A549 (cell line): ENCODE measurements at regions not wholly inside any gene's neighbourhood (a gene's known extent, or its start where the extent isn't known, plus 50 kb on each side); places are given as distances from the start of the nearest gene placed in this dataset.

Experiments used
- ATAC-seq, 2 experiments: fragments of 200-7000 bp in 1 of 2; fragments of >200 bp in 1 of 2; cut with Nextera tagmentation in 1 of 2; cut with Tn5 transposase in 1 of 2; 3 replicates each; pipeline versions ENCODE4 v1.8.0 to v1.9.1; 2018 to 2020; ENCODE audit warnings: mild to moderate bottlenecking in 1 of 2, moderate library complexity in 1 of 2
- CTCF ChIA-PET: fragments of 300-600 bp; sonication (Branson Sonifier 250); formaldehyde crosslinking; extraction: SDS; loops from one replicate; lab custom pipeline; 2021; ENCODE audit warnings: antibody characterized with exemption, inconsistent platforms; lab: Yijun Ruan, JAX
- POLR2A ChIA-PET: fragments of 350-600 bp; formaldehyde crosslinking; extraction: SDS; loops from one replicate; lab custom pipeline; 2021; ENCODE audit warnings: antibody characterized with exemption, inconsistent platforms; lab: Yijun Ruan, JAX
- DNase-seq, 2 experiments: peaks; one replicate each; pipeline versions ENCODE4 v3.0.0 to v3.0.0-alpha.2; 2011 to 2016; ENCODE audit warnings: low read depth in 1 of 2, low spot score in 1 of 2
- FAIRE-seq: peaks from 2 replicates; lab custom pipeline; 2011; peaks lifted over from hg19 to GRCh38; lab: Jason Lieb, UNC
- H3K27ac ChIP-seq, 2 experiments: fragments of >200 bp; sonication (Bioruptor Twin); formaldehyde crosslinking; 3 replicates each; pipeline ENCODE4 v1.5.1; 2016 to 2017
- H3K4me1 ChIP-seq: fragments of >200 bp; sonication (Bioruptor Twin); formaldehyde crosslinking; 3 replicates; pipeline ENCODE4 v1.6.1; 2016
- H3K4me2 ChIP-seq: fragments of >200 bp; sonication (Bioruptor Twin); formaldehyde crosslinking; 3 replicates; pipeline ENCODE4 v1.6.1; 2016
- H3K4me3 ChIP-seq: fragments of >200 bp; sonication (Bioruptor Twin); formaldehyde crosslinking; 3 replicates; pipeline ENCODE4 v1.5.1; 2016
- H3K9me3 ChIP-seq: fragments of >200 bp; sonication (Bioruptor Twin); formaldehyde crosslinking; 3 replicates; pipeline ENCODE4 v1.6.1; 2016
- CEBPB ChIP-seq, 2 experiments: fragments of >200 bp in 1 of 2; sonication (Bioruptor Twin) in 1 of 2; formaldehyde crosslinking in 1 of 2; IDR thresholded peaks; 2 replicates each; pipeline ENCODE4 v1.6.1; 2012 to 2016
- EHF ChIP-seq: fragments of 250-450 bp; sonication (Bioruptor Pico); IDR thresholded peaks from 2 replicates; pipeline ENCODE4 v1.5.0; 2020; ENCODE audit warnings: mild to moderate bottlenecking
- EP300 ChIP-seq, 2 experiments: fragments of >200 bp; sonication (Bioruptor Twin); formaldehyde crosslinking; IDR thresholded peaks; 2 replicates in 1 of 2; 3 replicates in 1 of 2; pipeline ENCODE4 v1.6.1; 2016 to 2017
- HOXA7 ChIP-seq: fragments of 250-450 bp; sonication (Bioruptor Pico); IDR thresholded peaks from 2 replicates; pipeline ENCODE4 v1.5.0; 2020; ENCODE audit warnings: mild to moderate bottlenecking, moderate library complexity
- JUN ChIP-seq, 2 experiments: fragments of >200 bp; sonication (Bioruptor Twin); formaldehyde crosslinking; IDR thresholded peaks; 2 replicates in 1 of 2; 3 replicates in 1 of 2; pipeline ENCODE4 v1.6.1; 2016 to 2017
- KDM5A ChIP-seq: fragments of 200-600 bp; sonication (generic); IDR thresholded peaks from 2 replicates; pipeline ENCODE4 v1.6.1; 2016; ENCODE audit warnings: antibody characterized with exemption, mild to moderate bottlenecking
- MAFK ChIP-seq: fragments of 450-650 bp; IDR thresholded peaks from 2 replicates; pipeline ENCODE4 v1.6.1; 2014; ENCODE audit not compliant: partially characterized antibody
- MAZ ChIP-seq: fragments of 150-350 bp; IDR thresholded peaks from 2 replicates; pipeline ENCODE4 v1.6.1; 2014; ENCODE audit warnings: antibody characterized with exemption, low read depth, low read length, borderline replicate concordance
- NR3C1 ChIP-seq: fragments of >200 bp; sonication (Bioruptor Twin); formaldehyde crosslinking; IDR thresholded peaks from 3 replicates; pipeline ENCODE4 v1.6.1; 2017
- PHF8 ChIP-seq: fragments of 200-600 bp; sonication (generic); IDR thresholded peaks from 2 replicates; pipeline ENCODE4 v1.6.1; 2016; ENCODE audit warnings: low read depth, mild to moderate bottlenecking, antibody characterized with exemption, moderate library complexity, borderline replicate concordance
- RAD21 ChIP-seq, 2 experiments: fragments of >200 bp in 1 of 2; sonication (Bioruptor Twin) in 1 of 2; formaldehyde crosslinking in 1 of 2; IDR thresholded peaks in 1 of 2; conservative IDR thresholded peaks in 1 of 2; 2 replicates in 1 of 2; 3 replicates in 1 of 2; pipeline ENCODE4 v1.6.1; 2012 to 2018; ENCODE audit warnings: inconsistent platforms in 1 of 2
- RFX5 ChIP-seq: fragments of 450-650 bp; IDR thresholded peaks from 2 replicates; pipeline ENCODE4 v1.7.1; 2014; ENCODE audit warnings: antibody characterized with exemption, mild to moderate bottlenecking, moderate library complexity
- SREBF2 ChIP-seq: fragments of 450-650 bp; IDR thresholded peaks from 2 replicates; pipeline ENCODE4 v1.6.1; 2014; ENCODE audit warnings: mild to moderate bottlenecking, moderate library complexity
- TFCP2L1 ChIP-seq: fragments of 250-450 bp; sonication (Bioruptor Pico); IDR thresholded peaks from 2 replicates; pipeline ENCODE4 v1.5.0; 2021; ENCODE audit warnings: mild to moderate bottlenecking
- TP53 ChIP-seq: fragments of 250-450 bp; sonication (Bioruptor Pico); IDR thresholded peaks from 2 replicates; pipeline ENCODE4 v1.5.0; 2021; ENCODE audit warnings: mild to moderate bottlenecking, moderate library complexity
- ZC3H11A ChIP-seq: fragments of 450-650 bp; IDR thresholded peaks from 2 replicates; pipeline ENCODE4 v1.6.1; 2014; ENCODE audit warnings: antibody characterized with exemption, mild to moderate bottlenecking
- WGBS: methylation state at CpG from one replicate; pipeline ENCODE4 v1.1.6; 2017; ENCODE audit errors: missing lambda C conversion rate; 5-methylcytosine and 5-hydroxymethylcytosine counted together
- TF ChIP-seq, protein P1 (sequence below): fragments of >200 bp; sonication (Bioruptor Twin); formaldehyde crosslinking; IDR thresholded peaks from 3 replicates; pipeline ENCODE4 v1.6.1; 2016
- TF ChIP-seq, protein P2 (sequence below): fragments of 200-600 bp; sonication (generic); IDR thresholded peaks from 2 replicates; pipeline ENCODE4 v1.6.1; 2016; ENCODE audit warnings: antibody characterized with exemption, mild to moderate bottlenecking, moderate library complexity
- TF ChIP-seq, protein P3 (sequence below): IDR thresholded peaks from 2 replicates; pipeline ENCODE4 v1.6.1; 2012; ENCODE audit warnings: low read depth, borderline replicate concordance
- TF ChIP-seq, protein P4 (sequence below): fragments of 250-450 bp; sonication (Bioruptor Pico); IDR thresholded peaks from 2 replicates; pipeline ENCODE4 v1.5.0; 2020; ENCODE audit warnings: low read depth, mild to moderate bottlenecking, moderate library complexity
- TF ChIP-seq, protein P5 (sequence below): IDR thresholded peaks from 2 replicates; pipeline ENCODE4 v1.6.1; 2012
- TF ChIP-seq, protein P6 (sequence below): fragments of >200 bp; sonication (Bioruptor Twin); formaldehyde crosslinking; IDR thresholded peaks from 3 replicates; pipeline ENCODE4 v1.5.1; 2016

DNA sequence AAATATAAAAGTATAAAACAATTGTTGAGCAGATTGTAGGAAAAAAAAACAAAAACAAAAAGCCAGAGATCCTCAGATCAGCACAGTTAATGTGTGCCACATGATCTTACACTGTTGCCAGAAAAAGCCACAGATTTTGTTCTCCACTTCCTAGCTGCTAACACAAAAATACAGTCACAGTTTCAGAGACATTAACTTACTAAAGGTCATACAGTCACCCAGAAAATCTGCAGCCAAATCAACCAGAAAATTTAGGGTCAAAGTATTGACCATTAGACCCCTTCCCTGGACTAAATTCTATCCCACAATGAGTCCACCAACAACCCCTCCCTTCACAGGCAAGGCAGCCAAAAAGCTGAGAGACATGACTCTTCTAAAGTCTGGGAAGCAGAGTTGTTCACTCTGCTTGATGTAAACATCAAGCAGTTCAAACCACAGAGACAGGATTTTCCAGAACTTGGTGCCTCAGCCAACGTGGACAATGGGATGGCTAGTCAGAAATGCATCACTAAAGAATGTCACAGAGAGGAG, 59.1 kb downstream of the SST start:
- no peak for ATAC-seq
- Histone ChIP-seq H3K4me1 (no peaks in the 10 kb centered on the region), H3K27ac (no peak overlapping the region), H3K9me3 (no peaks in the 10 kb centered on the region), H3K4me2 (no peak overlapping the region), H3K4me3 (no peak overlapping the region)
- WGBS: 0% methylated on average over 1 of the region's 1 CpG
- no peak for DNase-seq
- CTCF ChIA-PET: interaction anchor here (1.5 to 3.7 kb wide), 2 partner anchors 68 to 292 kb away, joined by 5 to 11 read pairs; no protein-coding TSS in a partner anchor
- no peak for TF ChIP-seq PHF8
- TF ChIP-seq KDM5A: no peak
- TF ChIP-seq MAZ: no peak
- TF ChIP-seq, protein P1, sequence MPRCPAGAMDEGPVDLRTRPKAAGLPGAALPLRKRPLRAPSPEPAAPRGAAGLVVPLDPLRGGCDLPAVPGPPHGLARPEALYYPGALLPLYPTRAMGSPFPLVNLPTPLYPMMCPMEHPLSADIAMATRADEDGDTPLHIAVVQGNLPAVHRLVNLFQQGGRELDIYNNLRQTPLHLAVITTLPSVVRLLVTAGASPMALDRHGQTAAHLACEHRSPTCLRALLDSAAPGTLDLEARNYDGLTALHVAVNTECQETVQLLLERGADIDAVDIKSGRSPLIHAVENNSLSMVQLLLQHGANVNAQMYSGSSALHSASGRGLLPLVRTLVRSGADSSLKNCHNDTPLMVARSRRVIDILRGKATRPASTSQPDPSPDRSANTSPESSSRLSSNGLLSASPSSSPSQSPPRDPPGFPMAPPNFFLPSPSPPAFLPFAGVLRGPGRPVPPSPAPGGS: no peak
- no peak for TF ChIP-seq RFX5
- TF ChIP-seq ZC3H11A: no peak
- TF ChIP-seq CEBPB (IDR thresholded peaks at IDR 0.05): no peak
- TF ChIP-seq TP53: no peak
- TF ChIP-seq, all 56 proteins: peak for 0
- POLR2A ChIA-PET: no interaction called here
- FAIRE-seq: no peak

DNA sequence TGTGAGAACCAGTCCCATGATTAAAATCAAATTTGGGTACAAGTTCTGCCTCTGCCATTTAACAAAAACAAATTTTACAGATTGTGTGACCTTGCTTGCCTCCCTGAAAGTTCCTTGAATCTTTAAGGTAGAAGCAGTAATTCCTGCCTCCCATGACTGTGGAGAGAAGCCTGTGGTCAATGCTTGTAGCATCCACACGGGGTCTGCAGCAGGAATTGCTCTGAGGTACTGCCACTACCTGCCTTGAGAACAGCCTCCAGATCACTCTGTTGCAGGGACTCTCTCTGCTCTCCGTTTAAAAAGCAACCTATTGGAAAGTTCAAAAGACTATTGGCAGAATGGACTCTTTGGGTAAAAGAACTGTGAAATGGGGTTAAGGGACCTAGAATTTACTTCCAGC, 75.9 kb downstream of the SST start:
- no peak for ATAC-seq
- Histone ChIP-seq H3K9me3 (no peaks in the 10 kb centered on the region), H3K27ac (no peak overlapping the region)
- no peak for FAIRE-seq
- TF ChIP-seq TP53 (no peak), JUN (IDR thresholded peaks at IDR 0.05) (no peak), SREBF2 (no peak), TFCP2L1 (CRISPR knock-in tag) (no peak), PHF8 (no peak), MAFK (no peak), RAD21 (conservative IDR thresholded peaks at IDR 0.05 in 1 of 2, IDR thresholded peaks at IDR 0.05 in 1 of 2) (no peak), EP300 (IDR thresholded peaks at IDR 0.05) (no peak), EHF (CRISPR knock-in tag) (no peak), HOXA7 (CRISPR knock-in tag) (no peak), ZC3H11A (no peak), NR3C1 (no peak)
- TF ChIP-seq, protein P2, sequence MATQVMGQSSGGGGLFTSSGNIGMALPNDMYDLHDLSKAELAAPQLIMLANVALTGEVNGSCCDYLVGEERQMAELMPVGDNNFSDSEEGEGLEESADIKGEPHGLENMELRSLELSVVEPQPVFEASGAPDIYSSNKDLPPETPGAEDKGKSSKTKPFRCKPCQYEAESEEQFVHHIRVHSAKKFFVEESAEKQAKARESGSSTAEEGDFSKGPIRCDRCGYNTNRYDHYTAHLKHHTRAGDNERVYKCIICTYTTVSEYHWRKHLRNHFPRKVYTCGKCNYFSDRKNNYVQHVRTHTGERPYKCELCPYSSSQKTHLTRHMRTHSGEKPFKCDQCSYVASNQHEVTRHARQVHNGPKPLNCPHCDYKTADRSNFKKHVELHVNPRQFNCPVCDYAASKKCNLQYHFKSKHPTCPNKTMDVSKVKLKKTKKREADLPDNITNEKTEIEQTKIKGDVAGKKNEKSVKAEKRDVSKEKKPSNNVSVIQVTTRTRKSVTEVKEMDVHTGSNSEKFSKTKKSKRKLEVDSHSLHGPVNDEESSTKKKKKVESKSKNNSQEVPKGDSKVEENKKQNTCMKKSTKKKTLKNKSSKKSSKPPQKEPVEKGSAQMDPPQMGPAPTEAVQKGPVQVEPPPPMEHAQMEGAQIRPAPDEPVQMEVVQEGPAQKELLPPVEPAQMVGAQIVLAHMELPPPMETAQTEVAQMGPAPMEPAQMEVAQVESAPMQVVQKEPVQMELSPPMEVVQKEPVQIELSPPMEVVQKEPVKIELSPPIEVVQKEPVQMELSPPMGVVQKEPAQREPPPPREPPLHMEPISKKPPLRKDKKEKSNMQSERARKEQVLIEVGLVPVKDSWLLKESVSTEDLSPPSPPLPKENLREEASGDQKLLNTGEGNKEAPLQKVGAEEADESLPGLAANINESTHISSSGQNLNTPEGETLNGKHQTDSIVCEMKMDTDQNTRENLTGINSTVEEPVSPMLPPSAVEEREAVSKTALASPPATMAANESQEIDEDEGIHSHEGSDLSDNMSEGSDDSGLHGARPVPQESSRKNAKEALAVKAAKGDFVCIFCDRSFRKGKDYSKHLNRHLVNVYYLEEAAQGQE: no peak
- TF ChIP-seq, protein P3, sequence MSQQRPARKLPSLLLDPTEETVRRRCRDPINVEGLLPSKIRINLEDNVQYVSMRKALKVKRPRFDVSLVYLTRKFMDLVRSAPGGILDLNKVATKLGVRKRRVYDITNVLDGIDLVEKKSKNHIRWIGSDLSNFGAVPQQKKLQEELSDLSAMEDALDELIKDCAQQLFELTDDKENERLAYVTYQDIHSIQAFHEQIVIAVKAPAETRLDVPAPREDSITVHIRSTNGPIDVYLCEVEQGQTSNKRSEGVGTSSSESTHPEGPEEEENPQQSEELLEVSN: no peak
- TF ChIP-seq, protein P4, sequence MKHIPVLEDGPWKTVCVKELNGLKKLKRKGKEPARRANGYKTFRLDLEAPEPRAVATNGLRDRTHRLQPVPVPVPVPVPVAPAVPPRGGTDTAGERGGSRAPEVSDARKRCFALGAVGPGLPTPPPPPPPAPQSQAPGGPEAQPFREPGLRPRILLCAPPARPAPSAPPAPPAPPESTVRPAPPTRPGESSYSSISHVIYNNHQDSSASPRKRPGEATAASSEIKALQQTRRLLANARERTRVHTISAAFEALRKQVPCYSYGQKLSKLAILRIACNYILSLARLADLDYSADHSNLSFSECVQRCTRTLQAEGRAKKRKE: no peak
- TF ChIP-seq, protein P5, sequence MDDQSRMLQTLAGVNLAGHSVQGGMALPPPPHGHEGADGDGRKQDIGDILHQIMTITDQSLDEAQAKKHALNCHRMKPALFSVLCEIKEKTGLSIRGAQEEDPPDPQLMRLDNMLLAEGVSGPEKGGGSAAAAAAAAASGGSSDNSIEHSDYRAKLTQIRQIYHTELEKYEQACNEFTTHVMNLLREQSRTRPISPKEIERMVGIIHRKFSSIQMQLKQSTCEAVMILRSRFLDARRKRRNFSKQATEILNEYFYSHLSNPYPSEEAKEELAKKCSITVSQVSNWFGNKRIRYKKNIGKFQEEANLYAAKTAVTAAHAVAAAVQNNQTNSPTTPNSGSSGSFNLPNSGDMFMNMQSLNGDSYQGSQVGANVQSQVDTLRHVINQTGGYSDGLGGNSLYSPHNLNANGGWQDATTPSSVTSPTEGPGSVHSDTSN: no peak
- TF ChIP-seq, protein P6, sequence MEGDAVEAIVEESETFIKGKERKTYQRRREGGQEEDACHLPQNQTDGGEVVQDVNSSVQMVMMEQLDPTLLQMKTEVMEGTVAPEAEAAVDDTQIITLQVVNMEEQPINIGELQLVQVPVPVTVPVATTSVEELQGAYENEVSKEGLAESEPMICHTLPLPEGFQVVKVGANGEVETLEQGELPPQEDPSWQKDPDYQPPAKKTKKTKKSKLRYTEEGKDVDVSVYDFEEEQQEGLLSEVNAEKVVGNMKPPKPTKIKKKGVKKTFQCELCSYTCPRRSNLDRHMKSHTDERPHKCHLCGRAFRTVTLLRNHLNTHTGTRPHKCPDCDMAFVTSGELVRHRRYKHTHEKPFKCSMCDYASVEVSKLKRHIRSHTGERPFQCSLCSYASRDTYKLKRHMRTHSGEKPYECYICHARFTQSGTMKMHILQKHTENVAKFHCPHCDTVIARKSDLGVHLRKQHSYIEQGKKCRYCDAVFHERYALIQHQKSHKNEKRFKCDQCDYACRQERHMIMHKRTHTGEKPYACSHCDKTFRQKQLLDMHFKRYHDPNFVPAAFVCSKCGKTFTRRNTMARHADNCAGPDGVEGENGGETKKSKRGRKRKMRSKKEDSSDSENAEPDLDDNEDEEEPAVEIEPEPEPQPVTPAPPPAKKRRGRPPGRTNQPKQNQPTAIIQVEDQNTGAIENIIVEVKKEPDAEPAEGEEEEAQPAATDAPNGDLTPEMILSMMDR: no peak
- TF ChIP-seq, all 56 proteins: peak for 0
- no peak for DNase-seq
- H3K4me2 ChIP-seq: no peak overlapping the region
- no peak overlapping the region for H3K4me3 ChIP-seq
- CTCF ChIA-PET: interaction anchor here (1.4 to 2.5 kb wide), 2 partner anchors 11 to 85 kb away, joined by 3 to 13 read pairs; no protein-coding TSS in a partner anchor
- POLR2A ChIA-PET: no interaction called here
- 42% methylated on average over 2 of the region's 2 CpGs for WGBS
- H3K4me1 ChIP-seq: no peaks in the 10 kb centered on the region
